ENCODE measurements at regions not wholly inside any gene's neighbourhood (a gene's known extent, or its start where the extent isn't known, plus 50 kb on each side); places are given as distances from the start of the nearest gene placed in this dataset.
"Not testable (repeated sequence)": the region's sequence is repeated elsewhere in the genome, so short reads cannot be mapped to it uniquely, and the experiment has no call there.

DNA sequence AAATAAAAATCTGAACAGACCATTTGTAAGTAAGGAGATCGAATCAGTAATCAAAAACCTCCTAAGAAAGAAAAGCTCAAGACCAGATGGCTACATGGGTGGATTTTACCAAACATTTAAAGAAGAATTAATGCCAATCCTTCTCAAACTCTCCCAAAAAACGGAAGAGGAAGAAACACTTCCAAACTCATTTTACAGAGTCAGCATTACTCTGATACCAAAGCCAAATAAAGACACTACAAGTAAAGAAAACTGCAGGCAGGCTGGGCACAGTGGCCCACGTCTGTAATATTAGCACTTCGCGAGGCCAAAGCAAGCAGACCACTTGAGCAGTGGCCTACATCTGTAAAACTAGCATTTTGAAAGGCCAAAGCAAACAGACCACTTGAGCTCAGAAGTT is 159.8 kb downstream of the DPY19L2 start:
- DNase-seq, result no peak

DNA sequence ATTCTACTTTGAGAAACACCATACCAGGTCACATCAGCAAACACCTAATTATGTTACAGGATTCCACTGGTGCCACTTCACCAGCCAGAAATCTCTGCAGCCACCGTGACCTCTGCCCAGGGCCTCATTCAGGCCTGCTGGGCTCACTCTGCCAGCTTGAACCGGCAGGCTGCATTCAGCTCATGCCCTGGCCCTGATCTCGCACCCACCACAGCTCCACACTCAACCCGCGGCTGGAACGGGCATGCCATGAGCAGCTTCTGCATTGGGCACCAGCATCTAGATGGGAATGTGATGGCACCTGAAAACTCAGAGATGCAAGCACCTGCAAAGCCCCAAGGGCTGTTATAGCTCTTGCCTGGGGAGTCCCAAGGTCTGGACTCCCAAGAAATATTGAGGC is 168.7 kb downstream of the DPY19L2 start:
- DNase-seq, result no peak

DNA sequence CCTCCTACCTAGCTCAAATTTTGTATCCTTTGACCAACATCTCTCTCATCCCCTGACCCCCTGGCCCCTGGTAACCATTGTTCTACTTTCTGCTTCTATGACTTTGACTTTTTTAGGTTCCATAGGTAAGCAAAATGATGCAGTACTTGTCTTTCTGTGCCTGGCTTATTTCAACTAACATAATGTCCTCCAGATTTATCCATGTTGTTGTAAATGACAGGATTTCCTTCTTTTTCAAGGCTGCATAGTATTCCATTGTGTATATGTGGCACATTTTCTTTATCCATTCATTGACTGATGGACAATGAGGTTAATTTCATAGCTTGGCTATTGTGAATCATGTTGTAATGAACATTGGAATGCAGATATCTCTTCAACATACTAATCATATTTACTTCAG is 170.1 kb downstream of the DPY19L2 start:
- no peak for DNase-seq

DNA sequence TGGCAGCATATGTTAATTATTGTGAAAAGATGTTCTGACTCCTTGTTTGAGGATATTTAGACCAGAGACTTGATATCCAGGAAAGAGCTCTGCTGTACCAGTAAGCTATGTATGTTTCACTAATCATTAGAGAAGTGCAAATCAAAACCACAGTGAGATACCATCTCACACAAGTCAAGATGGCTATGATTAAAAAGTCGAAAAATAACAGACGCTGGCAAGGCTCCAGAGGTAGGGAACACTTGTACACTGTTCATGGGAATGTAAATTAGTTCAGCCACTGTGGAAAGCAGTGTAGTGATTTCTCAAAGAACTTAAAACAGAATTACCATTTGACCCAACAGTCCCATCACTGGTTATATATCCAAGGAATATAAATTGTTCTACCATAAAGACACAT is 171.6 kb downstream of the DPY19L2 start:
- no peak for DNase-seq

DNA sequence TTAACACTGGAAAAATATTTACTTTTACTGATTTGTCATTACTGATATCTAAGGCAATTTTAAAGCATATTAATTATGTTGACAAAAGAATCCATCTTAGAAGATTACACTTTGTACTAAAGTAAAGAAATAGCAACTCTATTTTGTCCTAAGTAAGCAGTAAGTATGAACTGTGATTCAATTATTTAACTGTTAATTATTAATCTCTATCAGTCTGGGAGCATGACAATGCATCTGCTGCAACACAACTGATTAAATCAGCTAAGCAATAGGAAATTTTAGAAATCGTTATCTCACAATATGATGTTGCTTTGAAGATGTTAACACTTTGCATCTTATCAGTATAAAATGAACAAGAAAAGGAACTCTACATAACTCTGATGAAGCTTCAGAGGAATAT is 172.3 kb downstream of the DPY19L2 start:
- no peak for DNase-seq

DNA sequence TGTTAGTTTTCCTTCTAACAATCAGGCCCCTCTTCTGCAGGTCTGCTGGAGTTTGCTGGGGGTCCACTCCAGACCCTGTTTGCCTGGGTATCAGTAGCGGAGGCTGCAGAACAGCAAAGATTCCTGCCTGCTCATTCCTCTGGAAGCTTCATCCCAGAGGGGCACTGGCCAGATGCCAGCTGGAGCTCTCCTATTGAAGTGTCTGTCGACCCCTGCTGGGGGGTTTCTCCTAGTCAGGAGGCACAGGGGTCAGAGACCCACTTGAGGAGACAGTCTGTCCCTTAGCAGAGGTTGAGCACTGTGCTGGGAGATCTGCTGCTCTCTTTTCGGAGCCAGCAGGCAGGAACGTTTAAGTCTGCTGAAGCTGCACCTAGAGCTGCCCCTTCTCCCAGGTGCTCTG is 174.9 kb downstream of the DPY19L2 start:
- not testable (repeated sequence) for DNase-seq

DNA sequence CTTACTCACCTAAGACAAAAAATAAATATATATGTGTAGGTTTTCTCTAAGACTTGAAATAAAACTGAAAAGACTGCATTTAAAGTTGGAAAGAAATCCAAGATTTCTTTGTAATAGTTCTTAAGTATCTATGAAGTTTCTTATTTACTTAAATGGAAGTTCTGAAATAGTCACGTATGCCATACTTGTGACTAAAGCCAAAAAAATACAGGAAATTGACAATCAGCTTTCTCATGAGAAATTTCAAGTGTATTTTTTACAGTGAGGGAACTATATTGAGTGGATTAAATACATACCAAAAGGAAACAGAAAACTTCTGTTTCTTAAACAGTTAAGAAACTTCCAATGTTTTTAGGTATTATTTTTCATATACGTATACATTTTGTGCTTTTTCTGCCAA is 188.1 kb downstream of the DPY19L2 start:
- DNase-seq, result no peak

DNA sequence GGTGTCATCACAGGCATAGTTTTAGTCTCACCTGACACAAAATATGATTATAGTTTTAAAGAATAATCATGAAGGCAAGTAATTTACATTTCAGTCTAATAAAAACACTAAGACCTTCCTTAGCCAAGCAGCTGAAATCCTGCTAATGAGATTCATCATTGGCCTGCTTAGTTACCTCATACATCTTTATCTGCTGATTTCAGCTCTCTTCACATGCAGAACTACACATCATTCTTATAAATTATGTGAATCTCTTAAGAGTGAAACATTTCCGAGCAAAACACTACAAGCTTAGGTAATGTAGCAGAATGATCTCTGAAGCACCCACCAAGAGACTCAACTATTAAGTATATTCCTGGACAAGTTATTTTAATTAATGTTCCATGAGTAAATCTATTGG is 198.1 kb downstream of the DPY19L2 start:
- no peak for DNase-seq

DNA sequence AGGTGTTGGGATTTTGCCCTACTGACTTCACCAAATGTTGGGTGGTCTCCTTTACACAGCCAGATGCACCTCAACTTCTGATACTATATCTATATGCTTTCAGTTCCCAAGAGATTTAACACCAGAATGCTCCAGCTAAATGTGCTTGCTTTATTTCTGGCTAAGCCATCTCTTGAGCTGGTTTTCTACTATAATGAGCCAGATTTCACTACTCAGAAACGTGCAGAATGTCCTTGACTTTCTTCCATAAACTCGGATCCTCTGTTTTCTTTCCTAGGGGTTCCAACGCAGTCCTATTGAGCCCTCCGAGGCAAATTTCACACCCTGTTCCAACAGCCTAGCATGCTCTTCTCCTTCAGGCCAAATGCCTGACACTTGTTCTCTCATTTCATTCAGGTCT is 200.3 kb downstream of the DPY19L2 start:
- DNase-seq, result no peak

DNA sequence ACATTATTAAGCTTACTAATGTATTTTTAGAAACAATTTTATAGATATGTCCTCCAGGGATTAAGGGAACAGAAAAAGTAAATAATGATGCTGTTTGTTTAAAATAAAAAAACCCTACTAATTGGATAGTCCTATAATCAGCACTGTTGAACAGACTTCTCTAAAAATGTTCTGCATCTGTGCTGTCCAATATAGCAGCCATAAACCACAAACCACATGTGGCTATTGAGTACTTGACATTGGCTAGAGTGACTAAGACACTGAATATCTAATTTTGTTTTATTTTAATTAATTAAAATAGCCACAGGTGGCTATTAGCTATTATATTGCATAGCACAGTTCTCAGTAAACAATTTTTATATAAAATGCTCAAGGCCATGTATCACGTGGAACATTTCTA is 210.4 kb downstream of the DPY19L2 start:
- no peak for DNase-seq

DNA sequence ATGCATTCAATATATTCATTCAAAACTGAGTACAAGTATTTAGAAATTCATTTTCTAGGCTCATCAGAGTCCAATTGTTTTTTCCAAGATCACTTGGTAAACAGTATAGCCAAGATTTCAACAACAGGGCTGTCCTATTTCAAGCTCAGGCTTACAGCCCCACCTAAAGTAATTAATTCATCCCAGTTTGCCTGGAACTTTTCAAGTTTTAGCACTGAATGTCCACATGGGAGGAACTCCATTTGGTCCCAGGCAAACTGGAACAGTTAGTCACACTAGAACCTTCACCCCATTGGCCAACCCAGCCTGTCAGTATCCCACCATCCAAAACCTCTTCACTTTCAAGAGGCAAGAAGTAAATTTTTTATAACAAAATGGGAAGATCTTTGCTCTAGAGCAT is 210.9 kb downstream of the DPY19L2 start:
- DNase-seq, result no peak

DNA sequence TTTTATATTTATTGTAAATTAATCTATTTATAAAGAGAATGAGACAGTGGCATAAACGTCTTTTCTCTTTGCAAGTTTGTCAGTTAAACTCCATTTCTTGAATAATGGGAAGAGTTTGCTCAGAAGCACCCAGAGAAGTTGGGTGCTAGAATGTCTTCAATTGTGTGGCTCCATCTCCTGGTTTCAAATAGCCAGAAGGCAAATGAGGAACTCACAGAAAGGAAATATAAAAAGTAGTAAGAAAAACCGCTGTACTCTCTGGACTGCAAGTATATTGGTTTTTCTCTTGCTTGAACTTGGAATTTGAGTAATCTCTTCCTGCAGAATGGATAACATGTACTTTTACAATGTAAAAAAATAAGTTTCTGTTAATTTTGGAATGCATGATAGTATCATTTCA is 217.5 kb downstream of the DPY19L2 start:
- DNase-seq, result no peak

DNA sequence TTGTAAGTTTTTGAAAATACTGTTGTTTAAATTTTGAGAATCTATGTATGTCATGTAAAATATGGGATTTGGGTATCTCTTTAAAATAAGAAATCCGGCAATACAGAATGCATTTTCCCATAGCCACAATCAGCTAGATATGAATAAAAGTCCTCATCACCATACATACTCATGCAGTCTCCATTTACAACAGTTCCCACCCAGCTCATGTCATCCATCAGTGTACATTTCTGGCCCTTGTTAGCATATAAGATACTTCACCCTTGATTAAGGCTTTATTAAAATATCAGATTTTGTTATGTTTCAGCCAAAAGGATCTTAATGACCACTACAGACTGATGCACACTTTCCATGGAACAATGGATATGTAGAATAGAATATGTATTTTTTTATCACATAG is 218.0 kb downstream of the DPY19L2 start:
- DNase-seq, result no peak

DNA sequence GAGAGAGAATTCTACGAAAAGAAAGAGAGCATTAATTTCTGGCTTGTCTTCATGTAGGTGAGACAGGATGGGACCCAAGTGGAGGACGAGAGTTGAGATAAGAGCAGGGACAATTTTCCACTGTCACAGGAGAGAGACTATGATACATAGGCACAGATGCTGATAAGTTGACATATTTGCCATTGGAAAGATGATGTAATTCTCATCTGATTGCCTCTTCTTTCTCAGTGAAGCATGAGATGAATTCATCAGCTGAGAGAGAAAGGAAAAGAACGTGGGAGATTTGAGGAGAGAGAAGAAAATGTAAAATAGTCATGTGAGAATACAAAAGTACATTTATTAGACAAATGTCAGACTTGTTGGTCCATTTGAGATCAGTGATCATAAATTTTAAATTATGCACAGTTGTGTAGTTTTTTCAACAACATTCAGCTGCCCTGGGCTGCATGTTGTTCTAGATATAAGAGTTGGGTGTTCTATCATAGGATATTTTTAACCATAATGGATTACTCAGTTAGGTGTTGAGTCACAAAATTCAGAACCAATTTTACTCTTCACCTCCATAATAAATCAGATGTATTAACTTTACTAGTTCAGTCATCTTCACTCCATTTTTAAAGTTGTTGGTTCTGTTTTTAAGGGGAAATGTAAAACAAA is 222.9 kb downstream of the DPY19L2 start:
- DNase-seq, result no peak

DNA sequence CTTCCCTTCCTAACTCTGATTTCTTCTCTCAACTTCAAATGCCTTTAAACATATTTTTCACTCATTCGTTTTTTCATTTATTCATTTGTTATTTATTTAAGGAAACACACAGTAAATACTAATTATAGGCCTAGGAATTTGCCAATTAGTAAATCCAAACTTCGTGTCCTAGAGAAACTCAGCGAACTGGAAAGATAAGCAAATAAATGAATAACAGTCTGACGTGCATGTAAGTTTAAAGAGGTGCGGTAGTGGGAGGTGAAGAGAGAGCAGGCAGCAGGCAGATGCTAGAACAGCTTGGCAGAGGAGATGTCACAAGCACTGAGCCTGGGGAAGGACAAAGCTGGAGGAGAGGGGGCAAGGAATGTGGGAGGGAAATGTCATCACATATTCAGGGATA is 228.2 kb downstream of the DPY19L2 start:
- no peak for DNase-seq

DNA sequence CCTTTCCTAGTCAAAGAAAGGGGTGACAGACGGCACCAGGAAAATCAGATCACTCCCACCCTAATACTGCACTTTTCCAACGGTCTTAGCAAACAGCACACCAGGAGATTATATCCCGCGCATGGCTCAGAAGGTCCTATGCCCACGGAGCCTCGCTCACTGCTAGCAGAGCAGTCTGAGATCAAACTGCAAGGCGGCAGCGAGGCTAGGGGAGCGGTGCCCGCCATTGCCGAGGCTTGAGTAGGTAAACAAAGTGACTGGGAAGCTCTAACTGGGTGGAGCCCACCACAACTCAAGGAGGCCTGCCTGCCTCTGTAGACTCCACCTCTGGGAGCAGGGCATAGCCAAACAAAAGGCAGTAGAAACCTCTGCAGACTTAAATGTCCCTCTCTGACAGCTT is 233.9 kb downstream of the DPY19L2 start:
- DNase-seq, result not testable (repeated sequence)

DNA sequence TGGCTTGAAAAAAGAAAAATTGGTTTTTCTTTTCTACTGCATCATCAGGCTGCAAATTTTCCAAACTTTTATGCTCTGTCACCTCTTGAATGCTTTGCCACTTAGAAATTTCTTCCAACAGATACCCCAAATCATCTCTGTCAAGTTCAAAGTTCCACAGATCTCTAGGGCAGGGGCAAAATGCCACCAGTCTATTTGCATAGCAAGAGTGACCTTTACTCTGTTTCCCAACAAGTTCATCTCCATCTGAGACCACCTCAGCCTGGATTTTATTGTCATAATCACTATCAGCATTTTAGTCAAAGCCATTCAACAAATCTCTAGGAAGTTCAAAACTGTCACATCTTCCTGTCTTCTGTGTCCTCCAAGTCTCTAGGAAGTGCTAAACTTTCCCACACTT is 240.3 kb downstream of the DPY19L2 start:
- not testable (repeated sequence) for DNase-seq

DNA sequence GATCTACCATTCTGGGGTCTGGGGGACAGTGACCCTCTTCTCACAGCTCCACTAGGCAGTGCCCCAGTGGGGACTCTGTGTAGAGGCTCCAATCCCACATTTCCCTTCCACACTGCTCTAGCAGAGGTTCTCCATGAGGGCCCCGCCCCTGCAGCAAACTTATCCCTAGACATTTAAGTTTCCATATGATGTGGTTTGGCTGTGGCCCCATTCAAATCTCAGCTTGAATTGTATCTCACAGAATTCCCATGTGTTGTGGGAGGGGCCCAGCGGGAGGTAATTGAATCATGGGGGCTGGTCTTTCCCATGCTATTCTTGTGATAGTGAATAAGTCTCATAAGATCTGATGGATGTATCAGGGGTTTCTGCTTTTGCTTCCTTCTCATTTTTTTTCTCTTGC is 241.3 kb downstream of the DPY19L2 start:
- DNase-seq, result peak; percentile 46

DNA sequence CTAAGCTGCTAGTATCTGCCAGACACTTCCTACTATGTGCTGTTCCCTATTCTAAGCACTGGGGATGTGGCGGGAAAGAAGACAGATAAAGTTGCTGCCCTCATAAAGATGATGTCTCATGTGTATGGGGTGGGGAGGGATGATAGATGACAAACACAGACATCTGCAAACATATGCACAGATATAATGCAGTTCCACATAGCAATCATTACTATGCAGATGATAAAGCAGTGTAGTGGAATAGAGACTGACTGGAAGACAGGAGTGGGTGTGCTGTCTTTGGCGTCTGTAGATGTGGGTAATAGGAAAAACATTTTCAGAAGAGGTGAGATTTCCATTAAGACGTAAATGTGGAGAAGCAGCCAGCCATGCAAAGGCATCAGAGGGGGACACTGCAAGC is 243.6 kb downstream of the DPY19L2 start:
- no peak for DNase-seq

DNA sequence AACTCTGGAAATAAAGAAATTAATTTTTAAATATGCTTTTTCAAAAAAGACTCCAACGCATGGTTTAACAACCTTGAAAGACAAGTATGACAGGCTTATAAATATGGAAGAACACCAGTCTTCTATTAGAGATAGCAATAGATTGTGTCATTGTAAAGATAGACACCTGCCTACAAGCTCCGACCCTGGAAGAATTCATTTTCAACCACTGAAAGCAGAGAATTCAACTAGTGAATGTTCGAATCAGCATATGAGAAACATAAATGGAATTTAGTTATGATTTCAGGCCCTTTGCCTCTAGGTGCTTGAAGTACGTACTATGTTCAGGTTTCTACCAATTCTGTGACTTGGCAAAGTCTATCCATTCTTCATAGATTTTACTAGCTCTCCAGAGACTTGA is 244.5 kb downstream of the DPY19L2 start:
- DNase-seq, result peak; percentile 3

DNA sequence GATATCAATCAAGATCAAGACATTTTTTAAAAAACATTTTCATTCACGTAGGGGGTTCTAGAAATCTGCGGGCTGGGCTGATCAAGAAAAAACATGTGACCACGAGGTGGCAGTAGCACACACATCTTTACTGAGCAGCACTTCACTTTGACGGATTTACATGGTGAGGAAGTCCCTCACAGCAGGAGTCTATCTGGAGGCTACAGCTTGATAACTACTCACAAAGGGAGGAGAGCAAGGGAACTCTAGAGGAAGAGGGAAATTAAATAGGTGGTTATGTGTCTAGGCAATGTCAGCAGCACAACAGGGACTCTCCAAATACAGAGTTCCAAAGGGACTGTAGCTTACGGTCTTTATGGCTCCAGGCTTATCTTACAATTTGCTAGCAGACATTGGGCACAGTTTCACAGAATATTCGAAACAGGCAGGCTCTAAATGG is 248.1 kb downstream of the DPY19L2 start:
- DNase-seq, result peak; percentile 62

DNA sequence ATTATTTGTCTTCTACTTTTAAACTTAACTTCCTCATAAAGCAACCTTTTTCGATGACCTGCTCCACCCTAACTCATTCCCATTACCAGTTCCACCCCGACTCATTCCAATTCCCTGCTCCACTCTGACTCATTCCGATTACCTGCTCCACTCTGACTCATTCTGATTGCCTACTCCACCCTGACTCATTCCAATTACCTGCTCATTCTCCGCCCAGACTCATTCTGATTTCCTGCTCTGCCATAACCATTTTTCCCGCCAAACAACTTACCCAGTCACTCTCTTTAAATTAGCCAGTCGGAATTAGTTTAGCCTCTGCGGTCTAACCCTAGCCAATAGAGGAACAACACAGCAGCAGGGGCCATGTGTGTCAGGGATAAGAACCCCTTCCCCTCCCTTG is 249.1 kb downstream of the DPY19L2 start:
- DNase-seq, result no peak

DNA sequence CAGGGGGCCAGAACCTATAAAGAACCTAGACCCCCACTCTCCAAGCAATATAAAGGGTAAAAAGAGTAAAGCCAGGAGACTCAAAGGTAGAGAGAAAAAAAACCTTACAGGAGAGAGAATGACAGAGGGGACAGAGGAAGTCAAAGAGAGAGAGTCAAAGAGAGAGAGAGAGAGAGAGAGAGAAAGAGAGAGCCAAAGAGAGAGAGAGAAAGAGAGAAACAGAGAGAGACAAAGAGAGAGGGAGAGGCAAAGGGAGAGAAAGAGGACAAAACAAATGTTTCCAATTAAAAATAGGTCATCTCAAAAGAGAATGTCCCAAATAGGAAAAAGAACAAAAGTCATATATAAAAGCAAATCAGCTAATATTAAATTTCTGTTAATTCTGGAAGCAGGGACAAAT is 251.5 kb downstream of the DPY19L2 start:
- DNase-seq, result no peak

DNA sequence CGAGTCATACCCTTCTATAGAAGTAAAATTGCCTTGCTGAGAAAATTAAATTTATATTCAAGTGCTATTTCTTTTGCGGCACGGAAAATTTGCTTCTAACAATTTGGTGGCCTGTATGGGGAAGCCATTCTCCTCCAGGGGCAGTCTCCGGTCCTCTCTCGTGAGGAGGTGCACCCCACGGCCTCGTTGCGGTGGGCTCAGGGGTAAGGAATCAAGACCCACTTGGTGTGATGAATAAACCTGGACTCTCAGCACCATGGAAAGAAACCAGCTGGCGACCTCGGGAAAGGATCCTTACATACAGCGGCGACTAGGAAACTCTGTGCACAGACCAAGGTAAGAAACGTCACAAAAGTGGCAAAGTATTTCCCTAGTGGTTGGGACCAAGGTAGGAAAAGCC is 252.9 kb downstream of the DPY19L2 start:
- DNase-seq, result no peak

DNA sequence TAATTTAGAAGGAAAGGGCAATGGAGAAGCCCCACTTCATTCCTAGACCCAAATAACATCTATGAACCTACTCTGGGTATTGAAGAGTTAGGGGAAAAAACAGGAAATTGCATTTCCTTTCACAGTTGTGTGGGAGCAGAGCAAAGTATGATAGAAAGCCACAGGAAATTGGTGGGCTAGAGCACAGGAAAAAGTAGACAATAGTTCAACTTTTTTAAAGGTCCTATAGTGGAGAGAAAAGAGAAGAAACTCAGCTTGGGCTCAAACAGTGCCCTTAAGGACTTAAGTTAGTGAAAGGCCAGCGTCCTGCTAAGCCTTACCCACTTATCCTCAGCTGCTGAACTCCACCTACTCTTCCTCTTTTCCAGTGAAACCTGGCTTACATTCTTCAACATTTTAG is 258.1 kb downstream of the DPY19L2 start:
- no peak for DNase-seq

DNA sequence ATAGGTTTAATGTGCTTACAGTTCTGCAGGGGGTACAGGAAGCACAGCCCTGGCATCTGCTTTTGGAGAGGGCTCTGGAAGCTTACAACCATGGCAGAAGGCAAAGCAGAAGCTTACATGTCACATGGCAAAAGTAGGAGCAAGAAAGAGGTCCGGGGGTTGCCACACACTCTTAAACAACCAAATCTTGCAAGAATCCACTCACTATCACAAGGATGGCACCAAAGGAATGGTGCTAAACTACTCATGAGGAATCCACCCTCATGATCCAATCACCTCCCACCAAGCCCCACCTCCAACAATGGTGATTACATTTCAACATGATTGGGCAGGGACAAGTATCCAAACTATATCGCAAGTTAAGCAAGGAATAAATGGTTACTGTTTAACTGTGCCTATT is 255.8 kb upstream of the AVPR1A start:
- DNase-seq, result no peak
